SJCRH30 (cell line): ENCODE measurements at regions not wholly inside any gene's neighbourhood (a gene's known extent, or its start where the extent isn't known, plus 50 kb on each side); places are given as distances from the start of the nearest gene placed in this dataset.

ENCODE experiments used
- DNase-seq, 2 experiments: peaks; one replicate each; pipeline ENCODE4 v3.0.0-alpha.2; 2015 to 2020
- H3K27ac ChIP-seq: fragments of 250-450 bp; sonication (Bioruptor Pico); 2 replicates; pipeline ENCODE4 v1.5.1; 2020; ENCODE audit warnings: mild to moderate bottlenecking, moderate library complexity
- H3K27me3 ChIP-seq: fragments of 250-450 bp; sonication (Bioruptor Pico); 2 replicates; pipeline ENCODE4 v1.5.1; 2020; ENCODE audit warnings: mild to moderate bottlenecking, moderate library complexity
- H3K36me3 ChIP-seq: fragments of 250-450 bp; sonication (Bioruptor Pico); 2 replicates; pipeline ENCODE4 v1.5.1; 2020; ENCODE audit warnings: mild to moderate bottlenecking, moderate library complexity
- H3K4me1 ChIP-seq: fragments of 250-450 bp; sonication (Bioruptor Pico); 2 replicates; pipeline ENCODE4 v1.5.1; 2020; ENCODE audit warnings: mild to moderate bottlenecking, moderate library complexity
- H3K4me3 ChIP-seq: fragments of 250-450 bp; sonication (Bioruptor Pico); 2 replicates; pipeline ENCODE4 v1.5.1; 2020; ENCODE audit warnings: mild to moderate bottlenecking, moderate library complexity
- H3K9me3 ChIP-seq: fragments of 250-450 bp; sonication (Bioruptor Pico); replicated peaks from 2 replicates; pipeline ENCODE4 v1.5.1; 2020; ENCODE audit warnings: mild to moderate bottlenecking, moderate library complexity

DNA sequence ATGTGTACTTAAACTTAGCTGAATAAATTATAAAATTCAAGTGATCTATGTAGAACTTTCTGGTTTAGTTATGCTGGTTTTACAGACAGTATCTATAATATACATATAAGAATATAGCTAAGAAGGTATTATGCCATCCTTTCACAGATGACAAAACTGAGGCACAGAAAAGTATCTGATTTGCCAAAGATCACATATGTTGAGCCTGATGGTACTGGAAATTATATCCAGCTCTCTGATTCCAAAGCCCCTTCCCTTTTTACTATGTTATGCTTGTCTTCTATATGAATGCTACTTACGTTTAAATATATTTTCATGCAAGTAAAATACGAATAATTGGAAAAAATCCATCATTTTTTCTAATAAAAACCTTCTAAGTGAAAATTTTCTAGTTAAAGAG, 1631.3 kb downstream of the DPP10 start:
- Histone ChIP-seq H3K27me3 (no peaks in the 10 kb centered on the region), H3K36me3 (no peaks in the 10 kb centered on the region), H3K4me1 (no peaks in the 10 kb centered on the region), H3K4me3 (no peak overlapping the region), H3K9me3 (no peaks in the 10 kb centered on the region), H3K27ac (no peak overlapping the region)
- DNase-seq: no peak

DNA sequence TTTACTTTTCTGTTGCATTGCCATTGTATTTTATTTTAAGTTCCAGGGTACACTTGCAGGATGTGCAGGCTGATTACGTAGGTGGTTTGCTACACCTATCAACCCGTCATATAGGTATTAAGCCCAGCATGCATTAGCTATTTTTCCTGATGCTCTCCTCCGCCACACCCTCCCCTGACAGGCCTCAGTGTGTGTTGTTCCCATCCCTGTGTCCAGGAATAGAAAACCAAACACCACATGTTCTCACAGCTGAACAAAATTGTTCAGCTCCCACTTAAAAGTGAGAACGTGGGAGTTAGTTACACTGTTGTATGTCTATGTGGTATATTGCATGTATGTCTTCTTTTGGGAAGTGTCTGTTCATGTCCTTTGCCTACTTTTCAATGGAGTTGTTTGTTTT, 1631.7 kb downstream of the DPP10 start:
- no peaks in the 10 kb centered on the region for H3K9me3 ChIP-seq
- H3K4me3 ChIP-seq: no peak overlapping the region
- no peaks in the 10 kb centered on the region for H3K27me3 ChIP-seq

DNA sequence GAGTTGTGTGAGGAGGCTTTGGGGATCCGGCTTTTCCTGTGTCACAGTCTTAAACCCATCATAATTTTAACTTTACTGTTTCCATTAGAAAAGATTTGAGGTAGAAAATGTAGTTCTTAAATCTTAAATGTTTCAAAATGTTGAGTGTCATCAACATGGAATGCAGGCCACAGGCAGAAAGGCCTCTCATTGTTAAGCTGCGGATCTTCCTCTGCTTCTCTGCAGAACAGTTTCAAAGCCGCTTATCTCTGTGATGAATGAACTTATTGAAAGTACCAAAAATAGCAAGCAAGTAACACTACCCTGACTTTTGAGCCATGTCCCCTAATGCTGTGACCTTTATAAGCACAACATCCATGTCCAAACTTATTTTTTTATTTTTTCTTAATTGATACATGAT, 1645.8 kb downstream of the DPP10 start:
- no peak overlapping the region for H3K4me3 ChIP-seq
- H3K4me1 ChIP-seq: no peaks in the 10 kb centered on the region
- H3K27me3 ChIP-seq: no peaks in the 10 kb centered on the region
- H3K9me3 ChIP-seq: no peaks in the 10 kb centered on the region
- no peak overlapping the region for H3K27ac ChIP-seq
- no peaks in the 10 kb centered on the region for H3K36me3 ChIP-seq
- DNase-seq: no peak

More for the DNA sequence above, 1631.7 kb downstream of the DPP10 start:
- Histone ChIP-seq H3K27ac (no peak overlapping the region), H3K36me3 (no peaks in the 10 kb centered on the region), H3K4me1 (no peaks in the 10 kb centered on the region)
- no peak for DNase-seq

DNA sequence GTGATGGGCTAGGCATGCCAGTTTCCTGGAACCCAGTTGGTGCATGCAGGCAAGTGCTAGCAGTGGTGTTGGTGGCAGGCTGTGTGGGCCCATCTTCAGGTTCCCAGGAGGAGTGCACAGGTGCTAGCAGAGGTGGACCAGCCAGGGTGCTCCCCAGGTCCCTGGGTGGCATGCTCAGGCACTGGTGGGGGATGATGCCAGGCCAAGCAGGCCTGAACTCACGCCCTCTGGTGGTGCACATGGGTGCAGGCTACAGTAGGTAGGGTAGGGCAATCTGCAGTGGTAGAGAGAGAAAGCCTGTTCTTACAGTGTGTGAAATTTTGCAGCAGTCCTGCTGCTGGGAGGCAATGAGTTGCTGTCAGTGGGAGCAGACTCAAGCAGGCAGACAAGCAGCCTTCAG, 1651.8 kb downstream of the DPP10 start:
- Histone ChIP-seq H3K27me3 (no peaks in the 10 kb centered on the region), H3K27ac (no peak overlapping the region), H3K36me3 (no peaks in the 10 kb centered on the region), H3K4me3 (no peak overlapping the region), H3K9me3 (no peaks in the 10 kb centered on the region), H3K4me1 (no peaks in the 10 kb centered on the region)
- peak; percentile 4 to 20 for DNase-seq

DNA sequence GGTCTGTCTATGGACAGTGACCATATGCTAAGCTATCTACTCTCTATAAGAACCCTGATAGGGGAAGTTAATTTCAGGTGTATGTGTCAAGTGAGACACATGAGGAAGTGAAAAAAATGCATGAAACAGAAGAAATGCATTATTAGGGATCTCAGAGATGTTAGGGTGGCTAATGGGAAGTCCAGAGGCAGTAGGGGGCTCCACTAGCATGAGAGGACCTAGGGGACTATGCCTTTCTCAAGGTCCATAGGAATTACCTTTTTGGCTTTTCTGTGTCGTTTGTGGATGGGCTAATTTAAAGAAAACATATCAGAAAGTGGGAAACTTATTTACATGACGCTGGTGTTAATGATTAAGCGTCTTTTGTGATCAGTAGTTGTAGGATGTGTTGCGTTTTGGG, 1653.2 kb downstream of the DPP10 start:
- Histone ChIP-seq H3K27ac (no peak overlapping the region), H3K27me3 (no peaks in the 10 kb centered on the region), H3K36me3 (no peaks in the 10 kb centered on the region), H3K4me1 (no peaks in the 10 kb centered on the region), H3K4me3 (no peak overlapping the region), H3K9me3 (no peaks in the 10 kb centered on the region)
- no peak for DNase-seq

DNA sequence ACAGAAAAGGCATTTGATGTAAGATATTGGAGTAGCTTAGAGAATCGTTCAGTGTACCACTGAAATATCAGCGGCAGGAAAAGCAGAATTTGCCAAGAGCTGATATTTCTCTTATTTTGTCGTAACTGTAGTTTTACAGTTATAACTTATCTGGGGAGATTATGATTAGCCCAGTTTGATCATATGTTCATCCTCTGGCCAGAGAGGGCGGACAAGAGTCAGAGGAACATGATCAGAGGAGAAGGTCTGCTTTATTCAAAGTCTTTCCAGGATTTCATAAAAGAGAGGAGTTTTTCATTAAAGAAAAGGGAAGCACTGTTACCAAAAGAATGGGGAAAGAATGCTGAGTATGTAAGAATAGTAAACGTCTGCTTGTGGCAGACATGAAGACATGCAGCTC, 1655.6 kb downstream of the DPP10 start:
- H3K27me3 ChIP-seq: no peaks in the 10 kb centered on the region
- DNase-seq: no peak
- H3K4me3 ChIP-seq: no peak overlapping the region
- no peaks in the 10 kb centered on the region for H3K36me3 ChIP-seq
- no peaks in the 10 kb centered on the region for H3K4me1 ChIP-seq
- H3K27ac ChIP-seq: no peak overlapping the region
- H3K9me3 ChIP-seq: no peaks in the 10 kb centered on the region

DNA sequence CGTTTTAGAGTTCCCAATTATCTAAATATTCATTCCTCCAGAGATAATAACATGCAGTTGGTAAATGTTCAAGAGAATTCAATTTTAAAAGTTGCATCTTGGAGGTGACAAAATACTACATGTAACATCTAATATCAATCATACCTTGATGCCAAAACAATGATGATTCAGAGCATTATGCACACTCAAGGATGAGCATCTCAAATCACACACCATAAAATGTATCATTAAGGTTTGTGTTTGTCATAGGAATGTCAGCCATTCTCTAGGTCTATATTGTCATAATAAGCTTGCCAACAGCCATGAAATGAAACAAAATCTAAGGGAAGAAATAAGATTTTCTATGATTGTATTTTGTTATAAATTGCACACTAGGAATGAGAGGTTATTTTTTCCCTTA, 1667.0 kb downstream of the DPP10 start:
- H3K27me3 ChIP-seq: no peaks in the 10 kb centered on the region; the same call in 1 of the 2 replicates
- H3K36me3 ChIP-seq: no peaks in the 10 kb centered on the region
- no peak overlapping the region for H3K4me3 ChIP-seq

DNA sequence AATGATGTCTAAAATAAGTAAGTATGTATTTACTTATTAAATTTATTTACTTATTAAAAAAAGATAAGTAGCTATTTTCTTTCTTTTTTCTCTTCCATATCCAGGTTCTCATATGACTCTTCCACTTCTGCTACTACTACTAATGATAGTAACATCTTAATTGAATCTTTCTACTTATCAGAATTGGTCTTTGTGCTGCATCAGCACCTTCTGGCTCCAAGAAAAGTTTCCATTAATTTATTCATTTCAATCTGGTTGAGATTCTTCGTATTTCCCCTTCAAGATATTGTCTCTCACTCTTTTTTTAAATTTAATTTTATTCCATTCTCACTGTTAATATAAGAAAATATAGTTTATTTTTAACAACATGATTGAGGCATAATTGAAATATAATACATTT, 1675.4 kb downstream of the DPP10 start:
- H3K4me1 ChIP-seq: no peaks in the 10 kb centered on the region
- H3K27ac ChIP-seq: no peak overlapping the region
- no peak for DNase-seq
- H3K9me3 ChIP-seq: no peaks in the 10 kb centered on the region
- H3K27me3 ChIP-seq: no peaks in the 10 kb centered on the region
- H3K4me3 ChIP-seq: no peak overlapping the region
- H3K36me3 ChIP-seq: no peaks in the 10 kb centered on the region

More for the DNA sequence above, 1667.0 kb downstream of the DPP10 start:
- no peak overlapping the region for H3K27ac ChIP-seq
- DNase-seq: no peak
- no peaks in the 10 kb centered on the region for H3K9me3 ChIP-seq
- no peaks in the 10 kb centered on the region for H3K4me1 ChIP-seq

DNA sequence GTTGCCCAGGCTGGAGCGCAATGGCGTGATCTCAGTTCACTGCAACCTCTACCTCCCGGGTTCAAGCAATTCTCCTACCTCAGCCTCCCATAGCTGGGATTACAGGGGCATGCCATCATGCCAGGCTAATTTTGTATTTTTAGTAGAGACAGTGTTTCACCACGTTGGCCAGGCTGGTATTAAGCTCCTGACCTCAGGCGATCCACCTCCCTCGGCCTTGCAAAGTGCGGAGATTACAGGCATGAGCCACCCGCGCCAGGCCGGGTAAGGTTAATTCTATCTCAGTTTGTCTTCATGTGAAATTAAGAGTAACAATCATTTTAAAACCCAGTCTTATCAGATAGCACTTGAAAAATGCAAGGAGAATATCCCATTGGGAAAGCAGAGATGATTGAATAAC, 1681.7 kb upstream of the DDX18 start:
- Histone ChIP-seq H3K4me1 (no peaks in the 10 kb centered on the region), H3K27me3 (no peaks in the 10 kb centered on the region; the same call in 1 of the 2 replicates), H3K9me3 (no peaks in the 10 kb centered on the region), H3K36me3 (no peaks in the 10 kb centered on the region), H3K27ac (no peak overlapping the region), H3K4me3 (no peak overlapping the region)
- DNase-seq: no peak

DNA sequence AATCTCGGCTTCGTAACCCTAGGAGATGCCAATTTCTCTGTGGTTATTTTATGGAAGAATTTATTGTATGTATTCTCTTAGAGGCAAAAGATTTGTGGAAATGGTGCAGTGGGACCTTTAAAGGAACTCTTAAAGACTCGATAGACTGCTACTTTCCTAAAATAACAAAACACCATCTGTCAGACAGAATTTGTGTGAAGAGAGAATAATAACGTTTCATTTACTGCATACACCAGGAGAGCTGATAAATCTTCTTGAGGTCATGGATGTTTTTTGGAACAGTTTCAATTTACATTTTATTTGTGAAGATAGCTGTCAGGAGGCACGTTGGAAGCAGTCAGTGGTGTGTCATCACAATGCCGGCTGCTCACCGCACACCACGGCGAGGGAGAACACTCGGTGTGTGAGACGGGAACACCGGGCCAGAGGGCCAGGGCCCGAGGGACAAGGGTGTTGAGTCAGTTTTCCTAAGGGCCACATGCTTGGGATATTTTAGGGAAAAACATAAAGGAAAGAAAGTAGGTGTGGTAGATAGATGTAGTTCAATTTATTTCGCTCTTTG, 1681.0 kb upstream of the DDX18 start:
- DNase-seq: no peak
- Histone ChIP-seq H3K27me3 (no peaks in the 10 kb centered on the region; the same call in 1 of the 2 replicates), H3K27ac (no peak overlapping the region)

DNA sequence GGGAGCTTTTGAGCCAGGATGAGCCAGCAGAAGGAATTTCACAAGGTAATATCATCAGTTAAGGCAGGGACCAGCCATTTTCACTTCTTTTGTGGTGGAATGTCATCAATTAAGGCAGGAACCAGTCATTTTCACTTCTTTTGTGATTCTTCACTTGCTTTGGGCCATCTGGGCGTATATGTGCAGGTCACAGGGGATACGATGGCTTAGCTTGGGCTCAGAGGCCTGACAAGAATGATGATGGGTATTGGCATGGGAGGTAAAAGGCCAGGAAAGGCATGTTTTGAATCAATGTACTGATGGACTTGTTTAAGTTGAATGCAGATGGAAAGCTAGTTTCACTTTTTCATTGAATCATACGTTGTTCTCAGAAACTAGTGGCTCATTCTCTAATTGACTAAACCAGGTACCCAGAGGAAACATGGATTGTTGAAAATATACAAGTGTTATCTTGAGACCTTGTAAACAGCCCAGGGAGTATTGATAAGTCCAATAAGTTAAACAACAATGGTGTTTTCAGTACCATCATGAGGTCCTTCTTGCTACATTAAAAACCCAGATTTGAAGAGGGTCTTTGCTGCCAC, 1672.5 kb upstream of the DDX18 start:
- DNase-seq: no peak
- Histone ChIP-seq H3K36me3 (no peaks in the 10 kb centered on the region), H3K4me1 (no peaks in the 10 kb centered on the region), H3K27me3 (no peaks in the 10 kb centered on the region), H3K27ac (no peak overlapping the region), H3K4me3 (no peak overlapping the region), H3K9me3 (no peaks in the 10 kb centered on the region)

More for the DNA sequence above, 1681.0 kb upstream of the DDX18 start:
- Histone ChIP-seq H3K36me3 (no peaks in the 10 kb centered on the region), H3K4me3 (no peak overlapping the region), H3K9me3 (no peaks in the 10 kb centered on the region), H3K4me1 (no peaks in the 10 kb centered on the region)

DNA sequence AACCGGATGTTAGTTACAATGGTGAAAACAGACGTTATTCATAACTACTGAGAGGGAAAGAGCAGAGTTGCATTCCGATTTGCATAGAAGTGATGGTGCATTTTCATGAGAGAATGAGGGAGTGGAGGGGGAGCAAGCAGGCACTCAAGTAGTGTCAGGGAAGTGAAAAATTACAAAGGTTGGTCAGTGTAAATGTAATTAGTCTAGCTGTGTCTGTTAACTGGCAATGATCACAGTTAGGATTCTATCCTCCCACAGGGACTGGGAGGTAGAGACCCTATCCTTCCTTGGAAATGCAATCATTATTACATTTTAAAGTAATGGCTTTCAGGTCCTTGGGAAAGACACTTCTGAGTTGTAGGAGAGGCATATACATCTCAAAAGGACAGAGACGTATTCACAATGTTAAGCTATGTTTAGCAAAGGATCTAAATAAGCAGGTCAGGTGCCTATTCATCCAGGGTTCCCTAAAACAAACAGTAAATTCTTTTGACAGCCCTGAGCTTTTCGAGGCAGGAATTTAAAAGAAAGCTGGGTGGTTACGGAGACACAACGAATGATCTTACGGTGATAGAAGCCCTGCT, 1671.8 kb upstream of the DDX18 start:
- Histone ChIP-seq H3K4me1 (no peaks in the 10 kb centered on the region), H3K27ac (no peak overlapping the region), H3K36me3 (no peaks in the 10 kb centered on the region), H3K4me3 (no peak overlapping the region), H3K27me3 (no peaks in the 10 kb centered on the region), H3K9me3 (no peaks in the 10 kb centered on the region)
- DNase-seq: no peak

DNA sequence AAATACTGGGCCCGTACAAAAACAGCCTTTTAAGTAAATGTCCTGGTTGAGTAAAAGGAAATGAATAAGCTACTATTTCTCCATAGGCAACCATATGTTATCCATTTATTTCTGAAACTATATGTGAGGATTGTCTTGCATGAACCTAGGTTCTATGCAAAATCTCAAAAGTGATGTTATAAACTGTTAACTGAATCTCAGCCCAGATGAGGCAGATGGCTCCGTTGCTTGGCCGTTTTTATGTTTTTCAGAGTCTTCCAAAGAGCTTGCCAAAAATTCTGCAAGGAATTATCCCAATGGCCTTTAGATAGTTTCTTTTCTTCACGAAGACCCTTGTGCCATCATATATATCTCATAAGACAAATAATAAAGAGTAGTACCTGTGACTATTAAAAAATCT, 1669.5 kb upstream of the DDX18 start:
- H3K4me1 ChIP-seq: no peaks in the 10 kb centered on the region
- H3K9me3 ChIP-seq: no peaks in the 10 kb centered on the region
- H3K27me3 ChIP-seq: no peaks in the 10 kb centered on the region
- H3K4me3 ChIP-seq: no peak overlapping the region
- H3K27ac ChIP-seq: no peak overlapping the region
- DNase-seq: no peak
- H3K36me3 ChIP-seq: no peaks in the 10 kb centered on the region

DNA sequence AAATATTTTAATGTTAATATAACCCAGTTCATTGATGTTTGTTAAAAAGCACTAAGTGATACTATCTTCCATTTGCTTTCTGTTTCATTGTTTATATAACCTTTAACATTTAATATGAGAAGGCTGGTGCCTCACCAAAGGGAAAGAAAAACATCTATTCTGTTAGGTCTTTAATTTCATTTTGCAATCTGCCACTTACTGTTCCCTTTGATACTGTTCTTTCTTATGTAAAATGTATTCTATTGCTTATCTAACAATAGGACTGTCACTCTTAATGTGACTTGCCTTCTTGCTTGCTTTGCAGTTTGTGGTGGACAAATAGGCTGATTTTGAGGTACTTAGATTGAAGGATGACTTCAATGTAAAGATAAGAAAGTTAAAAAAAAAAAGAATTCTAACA, 1666.1 kb upstream of the DDX18 start:
- no peak overlapping the region for H3K4me3 ChIP-seq
- no peak overlapping the region for H3K27ac ChIP-seq
- H3K9me3 ChIP-seq: no peaks in the 10 kb centered on the region
- no peaks in the 10 kb centered on the region for H3K27me3 ChIP-seq
- no peaks in the 10 kb centered on the region for H3K4me1 ChIP-seq
- no peaks in the 10 kb centered on the region for H3K36me3 ChIP-seq
- DNase-seq: no peak

DNA sequence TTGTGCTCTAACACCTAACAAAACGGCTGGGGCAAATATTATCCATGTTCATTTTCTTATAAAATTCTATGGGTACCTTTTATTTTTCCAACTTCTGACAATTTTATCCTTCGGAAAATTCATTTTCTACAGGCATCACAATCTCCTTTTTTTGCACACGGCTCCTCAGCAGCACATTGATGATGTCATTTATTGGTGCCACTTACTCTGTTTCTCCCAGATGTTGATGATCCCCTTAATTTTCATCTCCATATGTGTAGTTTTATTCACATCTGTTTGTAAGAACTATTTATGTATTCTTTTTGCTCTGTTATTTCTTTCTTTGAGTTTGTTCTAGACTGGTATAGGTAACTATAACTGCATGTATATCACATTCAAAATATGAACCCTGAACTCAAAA, 1660.8 kb upstream of the DDX18 start:
- H3K27me3 ChIP-seq: no peaks in the 10 kb centered on the region
- H3K27ac ChIP-seq: no peak overlapping the region
- no peaks in the 10 kb centered on the region for H3K4me1 ChIP-seq
- no peak overlapping the region for H3K4me3 ChIP-seq
- peak in 1 of 2 experiments; percentile 1 for DNase-seq
- no peaks in the 10 kb centered on the region for H3K9me3 ChIP-seq
- H3K36me3 ChIP-seq: no peaks in the 10 kb centered on the region

DNA sequence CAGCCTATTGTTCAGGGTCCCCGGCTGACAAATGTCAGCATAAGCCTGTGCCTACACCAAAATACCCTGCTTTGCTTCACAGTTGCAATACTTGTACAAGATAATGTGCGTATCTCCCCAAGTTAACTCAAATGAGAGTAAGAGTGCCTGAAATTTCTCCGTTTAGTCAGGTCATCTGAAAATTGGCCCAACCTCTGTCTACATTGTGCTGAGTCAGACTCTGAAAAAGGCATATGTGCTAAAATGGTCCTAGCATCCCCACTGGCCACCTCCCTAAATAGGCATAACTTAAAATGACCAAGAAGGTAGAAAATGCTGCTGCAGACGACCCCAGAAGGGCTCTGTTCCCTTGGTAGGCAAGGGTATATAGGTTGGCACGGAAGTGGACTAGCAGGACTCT, 1653.8 kb upstream of the DDX18 start:
- Histone ChIP-seq H3K4me3 (no peak overlapping the region), H3K27ac (no peak overlapping the region), H3K27me3 (no peaks in the 10 kb centered on the region), H3K9me3 (no peaks in the 10 kb centered on the region), H3K4me1 (no peaks in the 10 kb centered on the region), H3K36me3 (no peaks in the 10 kb centered on the region)
- DNase-seq: no peak
